ENCODE measurements at regions not wholly inside any gene's neighbourhood (a gene's known extent, or its start where the extent isn't known, plus 50 kb on each side); places are given as distances from the start of the nearest gene placed in this dataset.
A peak's percentile ranks its signal among the peaks of the same experiment; 100 is the strongest.

DNA sequence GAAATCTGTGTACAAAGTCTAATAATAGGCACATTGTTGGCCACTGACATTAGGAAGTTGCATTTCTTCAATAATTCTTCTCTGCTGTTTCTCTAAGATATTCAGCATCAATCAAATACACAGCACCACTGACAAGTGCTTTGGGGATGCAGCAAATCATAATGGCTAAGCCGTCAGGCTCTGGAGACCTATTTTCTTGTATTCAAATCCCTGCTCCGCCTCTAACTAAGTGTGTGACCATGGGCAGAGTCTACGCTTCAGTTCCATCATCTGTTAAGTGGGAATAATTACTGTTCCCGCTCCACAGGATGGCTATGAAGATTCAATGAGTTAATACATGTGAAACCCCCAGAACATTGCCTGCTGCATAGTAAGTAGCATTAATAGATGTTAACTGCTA, 176.9 kb downstream of the ADGRL4 start:
- no peak overlapping the region for H3K4me3 ChIP-seq (ENCODE audit: low read depth, low read length)
- TF ChIP-seq, protein P1, sequence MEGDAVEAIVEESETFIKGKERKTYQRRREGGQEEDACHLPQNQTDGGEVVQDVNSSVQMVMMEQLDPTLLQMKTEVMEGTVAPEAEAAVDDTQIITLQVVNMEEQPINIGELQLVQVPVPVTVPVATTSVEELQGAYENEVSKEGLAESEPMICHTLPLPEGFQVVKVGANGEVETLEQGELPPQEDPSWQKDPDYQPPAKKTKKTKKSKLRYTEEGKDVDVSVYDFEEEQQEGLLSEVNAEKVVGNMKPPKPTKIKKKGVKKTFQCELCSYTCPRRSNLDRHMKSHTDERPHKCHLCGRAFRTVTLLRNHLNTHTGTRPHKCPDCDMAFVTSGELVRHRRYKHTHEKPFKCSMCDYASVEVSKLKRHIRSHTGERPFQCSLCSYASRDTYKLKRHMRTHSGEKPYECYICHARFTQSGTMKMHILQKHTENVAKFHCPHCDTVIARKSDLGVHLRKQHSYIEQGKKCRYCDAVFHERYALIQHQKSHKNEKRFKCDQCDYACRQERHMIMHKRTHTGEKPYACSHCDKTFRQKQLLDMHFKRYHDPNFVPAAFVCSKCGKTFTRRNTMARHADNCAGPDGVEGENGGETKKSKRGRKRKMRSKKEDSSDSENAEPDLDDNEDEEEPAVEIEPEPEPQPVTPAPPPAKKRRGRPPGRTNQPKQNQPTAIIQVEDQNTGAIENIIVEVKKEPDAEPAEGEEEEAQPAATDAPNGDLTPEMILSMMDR (IDR thresholded peaks at IDR 0.05; ENCODE audit: low read depth, low read length) = no peak

DNA sequence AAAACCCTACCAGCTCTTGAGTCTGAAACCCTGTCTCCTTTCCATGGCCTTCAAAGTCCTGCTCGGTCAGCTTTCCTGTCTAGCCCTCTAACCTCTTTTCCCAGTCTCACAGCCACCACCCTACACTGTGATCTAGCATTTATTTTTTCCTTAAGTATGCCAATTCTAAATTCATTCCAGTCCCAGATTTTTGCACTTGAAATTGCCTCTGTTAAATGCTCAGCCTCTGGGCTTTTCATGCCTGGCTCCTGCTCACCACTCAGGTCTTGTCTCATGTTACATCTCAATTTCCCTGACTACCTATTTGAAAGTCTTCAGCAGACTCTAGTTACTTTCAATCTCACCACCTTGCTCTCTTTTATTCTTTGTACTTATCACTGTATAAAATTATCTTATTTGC, 176.2 kb downstream of the ADGRL4 start:
- TF ChIP-seq, protein P1 (IDR thresholded peaks at IDR 0.05; ENCODE audit: low read depth, low read length) = no peak
- no peak overlapping the region for H3K4me3 ChIP-seq (ENCODE audit: low read depth, low read length)

DNA sequence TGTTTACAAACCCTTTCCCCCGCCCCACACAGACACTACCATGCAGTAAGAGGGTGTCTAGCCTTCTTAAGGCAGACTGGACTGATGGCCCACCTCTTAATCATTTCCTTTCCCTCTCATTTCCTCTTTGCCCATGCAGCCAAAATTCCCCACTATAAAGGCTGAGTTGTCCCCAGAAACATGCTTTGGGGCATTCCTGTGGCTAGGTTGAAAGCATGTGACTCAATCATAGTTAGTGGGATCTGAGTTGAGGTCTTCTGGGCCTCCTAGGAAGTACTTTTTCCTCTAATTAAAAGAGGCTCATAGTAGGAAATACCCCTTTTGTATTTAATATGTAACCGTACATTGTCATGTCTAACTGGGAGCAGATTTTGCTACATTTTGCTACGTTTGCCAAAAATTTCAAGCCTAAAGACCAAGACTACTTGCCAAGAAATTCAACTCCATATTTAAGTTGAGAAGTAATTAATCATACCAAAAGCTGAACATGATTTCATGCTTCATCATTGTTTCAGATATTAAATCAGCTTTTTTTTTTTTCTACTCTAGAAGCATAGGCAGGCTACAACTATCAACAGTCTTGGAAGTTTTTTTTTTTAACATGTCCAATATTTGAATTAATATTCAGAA, 174.7 kb downstream of the ADGRL4 start:
- H3K4me3 ChIP-seq (ENCODE audit: low read depth, low read length) = no peak overlapping the region
- TF ChIP-seq, protein P1 (IDR thresholded peaks at IDR 0.05; ENCODE audit: low read depth, low read length) = no peak

DNA sequence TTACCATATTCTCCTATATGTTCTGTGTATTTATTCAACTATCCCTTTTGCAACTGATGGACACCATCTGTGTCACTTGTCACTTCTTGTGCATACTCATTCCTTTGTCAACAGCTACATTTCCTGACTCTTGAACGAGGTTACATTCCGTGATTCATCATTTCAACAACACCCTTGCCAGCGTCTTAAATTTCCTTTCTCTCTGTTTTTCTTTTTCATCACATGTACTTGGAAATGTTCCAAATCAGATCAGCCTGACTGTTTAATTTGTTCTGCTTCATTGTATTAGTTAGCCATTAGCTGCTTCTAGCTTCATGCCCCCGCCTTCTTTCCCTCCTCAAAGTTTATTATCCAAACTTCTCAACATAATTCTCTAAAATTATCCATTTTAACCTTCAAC, 173.0 kb downstream of the ADGRL4 start:
- TF ChIP-seq, protein P1 (IDR thresholded peaks at IDR 0.05; ENCODE audit: low read depth, low read length) = no peak
- H3K4me3 ChIP-seq (ENCODE audit: low read depth, low read length) = no peak overlapping the region

DNA sequence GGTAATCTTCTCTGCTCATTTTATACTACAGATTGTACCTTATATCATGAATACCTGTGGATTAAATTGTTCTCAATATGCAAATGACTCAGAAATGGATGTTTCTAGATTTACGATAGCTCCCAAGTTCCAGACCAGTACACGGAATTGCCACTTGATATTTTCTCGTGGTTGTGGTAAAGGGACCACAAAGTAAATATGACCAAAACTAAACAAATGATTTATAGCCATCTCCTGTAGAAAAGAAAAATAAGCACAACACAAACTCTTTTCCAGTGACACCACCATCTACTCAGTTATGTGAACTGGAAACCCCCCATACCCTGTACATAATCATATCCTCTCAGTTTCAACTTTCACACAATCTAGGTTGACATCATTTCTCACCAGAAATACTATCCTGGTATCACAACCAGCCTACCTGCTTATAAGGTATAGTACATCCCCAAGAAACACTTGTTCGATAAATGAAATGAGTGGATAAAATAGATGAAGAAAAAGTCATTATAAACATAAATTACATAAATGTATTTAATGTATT, 172.3 kb downstream of the ADGRL4 start:
- TF ChIP-seq, protein P1 (IDR thresholded peaks at IDR 0.05; ENCODE audit: low read depth, low read length) = no peak

DNA sequence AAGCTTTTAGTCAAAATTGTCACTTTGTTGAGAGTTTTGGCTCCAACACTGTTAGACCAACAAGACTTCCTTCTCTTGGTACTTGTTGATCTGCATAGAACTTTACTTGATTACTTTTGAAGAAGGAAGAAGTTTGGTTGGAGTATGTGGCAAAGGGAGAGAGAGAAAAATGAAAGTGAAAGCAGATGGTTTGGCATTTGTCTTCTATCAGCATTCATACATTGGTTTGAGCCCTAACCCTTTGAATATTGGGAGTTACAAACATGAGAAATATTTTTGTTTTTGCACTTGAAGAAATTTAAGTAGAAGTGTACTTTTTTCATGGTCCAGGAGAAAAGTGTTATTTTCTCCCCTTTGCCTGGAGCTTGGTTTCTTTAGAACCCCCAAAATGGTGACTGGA, 169.8 kb downstream of the ADGRL4 start:
- TF ChIP-seq, protein P1 (IDR thresholded peaks at IDR 0.05; ENCODE audit: low read depth, low read length) = no peak
- no peak overlapping the region for H3K4me3 ChIP-seq (ENCODE audit: low read depth, low read length)

More for the DNA sequence above, 172.3 kb downstream of the ADGRL4 start:
- H3K4me3 ChIP-seq (ENCODE audit: low read depth, low read length) = no peak overlapping the region

DNA sequence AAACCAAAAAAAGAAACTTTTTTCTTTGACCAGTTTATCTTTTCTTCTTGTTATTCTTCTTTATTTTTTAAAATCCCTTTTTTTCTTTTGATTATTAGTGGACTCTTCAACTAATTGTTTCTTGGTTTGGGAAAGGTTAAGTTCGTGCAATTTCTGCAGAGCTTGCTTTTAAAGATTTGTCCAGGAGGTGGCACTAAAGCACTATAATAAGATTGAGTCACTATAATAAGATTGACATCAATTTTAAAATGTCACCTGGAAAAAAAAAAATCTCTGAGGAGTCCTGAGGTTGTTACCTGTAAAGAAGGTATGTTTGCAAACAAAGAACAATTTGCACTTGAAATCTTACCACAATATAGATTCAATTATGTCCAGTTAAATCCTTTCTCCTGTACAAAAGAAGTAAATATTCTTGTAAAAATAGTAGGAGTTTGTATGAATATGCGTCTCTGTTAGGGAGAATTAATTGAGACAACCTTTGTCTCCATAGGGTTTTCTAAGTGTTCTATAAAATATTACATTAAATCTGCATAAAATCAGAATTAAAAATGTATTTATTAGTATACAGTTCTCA, 166.7 kb downstream of the ADGRL4 start:
- TF ChIP-seq, protein P1 (IDR thresholded peaks at IDR 0.05; ENCODE audit: low read depth, low read length) = peak; percentile 41; the same call in 1 of the 2 replicates
- no peak overlapping the region for H3K4me3 ChIP-seq (ENCODE audit: low read depth, low read length)
